ENCODE measurements at regions not wholly inside any gene's neighbourhood (a gene's known extent, or its start where the extent isn't known, plus 50 kb on each side); places are given as distances from the start of the nearest gene placed in this dataset.
"Not testable (repeated sequence)": the region's sequence is repeated elsewhere in the genome, so short reads cannot be mapped to it uniquely, and the experiment has no call there.

DNA sequence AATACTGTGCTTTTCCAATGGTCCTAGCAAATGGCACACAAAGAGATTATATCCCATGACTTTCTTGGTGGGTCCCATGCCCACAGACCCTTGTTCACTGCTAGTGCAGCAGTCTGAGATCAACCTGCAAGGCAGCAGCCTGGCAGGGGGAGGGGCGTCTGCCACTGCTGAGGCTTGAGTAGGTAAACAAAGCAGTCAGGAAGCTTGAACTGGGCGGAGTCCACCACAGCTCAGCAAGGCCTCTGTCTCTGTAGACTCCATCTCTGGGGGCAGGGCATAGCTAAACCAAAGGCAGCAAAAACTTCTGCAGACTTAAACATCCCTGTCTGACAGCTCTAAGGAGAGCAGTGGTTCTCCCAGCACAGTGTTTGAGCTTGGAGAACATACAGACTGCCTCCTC is 82.9 kb downstream of the ZNF737 start:
- no peak for DNase-seq (ENCODE audit: low read depth)

GRCh38 chr19:20481736-20482135 is 83.8 kb downstream of the ZNF737 start:
- H3K4me3 ChIP-seq (ENCODE audit: low read depth, low read length): no peak overlapping the region
- DNase-seq (ENCODE audit: low read depth): no peak

More for the DNA sequence above, 82.9 kb downstream of the ZNF737 start:
- H3K4me3 ChIP-seq (ENCODE audit: low read depth, low read length): no peak overlapping the region

DNA sequence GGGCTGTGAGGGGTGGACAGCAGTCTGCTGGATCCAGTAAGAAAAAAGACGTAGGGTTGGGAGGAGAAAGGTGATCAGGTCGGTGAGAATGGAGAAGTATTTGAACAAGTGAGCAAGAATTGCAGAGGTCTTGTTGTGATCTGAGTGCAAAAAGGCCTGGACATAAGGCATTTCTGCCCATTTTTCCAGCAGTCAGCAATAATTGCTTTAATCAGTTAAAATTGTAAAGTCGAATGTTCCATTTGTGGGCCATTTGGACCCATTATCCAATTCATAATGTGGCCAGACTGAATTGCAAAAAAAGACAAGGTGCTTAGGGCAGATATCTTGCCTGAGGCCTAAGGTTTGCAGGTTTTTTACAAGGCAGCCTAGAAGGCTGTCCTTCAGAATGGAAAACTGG is 86.1 kb downstream of the ZNF737 start:
- no peak overlapping the region for H3K4me3 ChIP-seq (ENCODE audit: low read depth, low read length)
- DNase-seq (ENCODE audit: low read depth): no peak

DNA sequence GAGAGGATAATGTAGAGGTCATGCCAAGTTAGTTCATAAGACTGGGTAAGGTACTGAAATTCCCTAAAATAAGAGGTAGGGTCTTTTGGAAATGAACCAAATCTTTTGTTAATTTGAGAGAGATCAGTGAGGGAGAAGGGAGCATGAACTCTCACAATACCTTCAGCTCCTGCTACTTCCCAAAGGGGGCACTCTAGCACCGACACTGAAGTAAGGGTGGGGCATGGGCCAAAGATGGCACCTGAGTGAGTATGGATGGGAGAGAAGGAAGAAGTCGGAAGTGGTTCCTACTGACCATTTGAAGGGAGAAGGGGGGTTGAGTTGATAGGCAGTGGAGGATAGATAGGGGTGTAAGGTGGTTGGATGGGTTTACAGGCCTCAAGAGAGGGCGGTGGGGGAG is 86.6 kb downstream of the ZNF737 start:
- no peak for DNase-seq (ENCODE audit: low read depth)
- H3K4me3 ChIP-seq (ENCODE audit: low read depth, low read length): no peak overlapping the region

DNA sequence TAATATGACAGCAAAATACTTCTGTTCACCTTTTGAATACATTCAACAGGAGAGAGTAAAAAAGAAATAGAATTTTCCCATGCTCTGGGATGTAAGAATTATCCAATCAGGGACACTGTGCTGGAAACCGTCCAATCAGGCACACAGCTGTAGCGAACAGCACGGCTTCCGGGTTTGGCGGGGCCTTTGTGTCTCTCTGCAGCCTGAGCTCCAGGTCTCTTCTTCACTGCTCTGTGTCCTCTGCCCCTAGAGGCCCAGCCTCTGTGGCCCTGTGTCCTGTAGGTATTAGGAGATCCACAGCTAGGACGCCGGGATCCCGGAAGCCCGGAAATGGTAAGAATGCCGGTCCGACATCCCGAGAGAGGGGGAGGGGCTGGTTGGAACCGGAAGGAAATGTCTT is 92.7 kb downstream of the ZNF737 start:
- H3K4me3 ChIP-seq (ENCODE audit: low read depth, low read length): no peak overlapping the region
- DNase-seq (ENCODE audit: low read depth): no peak

DNA sequence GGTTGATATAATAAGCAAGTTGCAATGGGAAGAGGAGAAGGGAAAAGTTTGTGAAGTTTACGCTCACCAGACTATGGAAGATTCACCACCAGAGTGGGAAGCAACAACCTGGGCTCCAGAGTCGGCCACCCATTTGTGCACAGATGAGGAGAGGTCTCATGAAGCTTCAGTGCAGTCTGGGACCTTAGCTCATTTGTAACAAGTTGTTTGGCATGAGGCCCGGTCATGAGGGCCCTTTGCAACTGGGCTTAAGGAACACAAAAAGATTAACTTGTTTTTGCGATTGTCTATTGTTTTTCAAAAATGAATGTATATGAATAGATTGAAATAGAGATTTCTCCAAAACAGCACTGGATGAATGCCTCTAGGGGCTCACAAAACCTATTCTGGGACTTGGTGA is 94.2 kb downstream of the ZNF737 start:
- no peak overlapping the region for H3K4me3 ChIP-seq (ENCODE audit: low read depth, low read length)
- DNase-seq (ENCODE audit: low read depth): no peak

- DNase-seq (ENCODE audit: low read depth): no peak
- H3K4me3 ChIP-seq (ENCODE audit: low read depth, low read length): no peak overlapping the region
Measured at GRCh38 chr19:20470345-20471135, 95.0 kb downstream of the ZNF737 start.

- H3K4me3 ChIP-seq (ENCODE audit: low read depth, low read length); DNase-seq (ENCODE audit: low read depth): not testable (repeated sequence)
Measured at GRCh38 chr19:20466638-20466990, 99.0 kb downstream of the ZNF737 start.

DNA sequence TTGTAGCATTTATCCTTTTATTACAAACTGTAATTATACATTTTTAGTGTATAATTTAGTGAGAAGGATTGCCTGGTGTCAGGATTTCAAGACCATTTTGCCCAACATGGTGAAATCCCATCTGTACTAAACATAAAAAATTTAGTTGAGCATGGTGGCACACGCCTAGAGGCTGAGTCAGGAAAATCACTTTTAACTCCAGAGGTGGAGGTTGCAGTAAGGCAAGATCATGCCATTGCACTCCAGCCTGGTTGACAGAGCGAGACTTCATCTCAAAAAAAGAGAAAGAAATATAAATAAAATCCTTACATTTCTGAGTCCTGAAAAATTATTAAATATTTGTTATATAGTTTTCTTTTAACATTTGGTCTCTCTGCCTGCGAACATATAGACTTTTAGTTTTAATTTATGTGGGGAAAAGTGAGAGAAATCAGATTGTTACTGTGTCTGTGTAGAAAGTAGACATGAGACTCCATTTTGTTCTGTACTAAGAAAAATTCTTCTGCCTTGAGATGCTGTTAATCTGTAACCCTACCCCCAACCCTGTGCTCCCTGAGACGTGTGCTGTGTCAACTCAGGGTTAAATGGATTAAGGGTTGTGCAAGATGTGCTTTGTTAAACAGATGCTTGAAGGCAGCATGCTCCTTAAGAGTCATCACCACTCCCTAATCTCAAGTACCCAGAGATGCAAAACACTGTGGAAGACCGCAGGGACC is 99.5 kb downstream of the ZNF737 start:
- not testable (repeated sequence) for DNase-seq (ENCODE audit: low read depth); H3K4me3 ChIP-seq (ENCODE audit: low read depth, low read length)

GRCh38 chr19:20453425-20453935 is 112.1 kb downstream of the ZNF737 start:
- no peak overlapping the region for H3K4me3 ChIP-seq (ENCODE audit: low read depth, low read length)
- DNase-seq (ENCODE audit: low read depth): no peak

DNA sequence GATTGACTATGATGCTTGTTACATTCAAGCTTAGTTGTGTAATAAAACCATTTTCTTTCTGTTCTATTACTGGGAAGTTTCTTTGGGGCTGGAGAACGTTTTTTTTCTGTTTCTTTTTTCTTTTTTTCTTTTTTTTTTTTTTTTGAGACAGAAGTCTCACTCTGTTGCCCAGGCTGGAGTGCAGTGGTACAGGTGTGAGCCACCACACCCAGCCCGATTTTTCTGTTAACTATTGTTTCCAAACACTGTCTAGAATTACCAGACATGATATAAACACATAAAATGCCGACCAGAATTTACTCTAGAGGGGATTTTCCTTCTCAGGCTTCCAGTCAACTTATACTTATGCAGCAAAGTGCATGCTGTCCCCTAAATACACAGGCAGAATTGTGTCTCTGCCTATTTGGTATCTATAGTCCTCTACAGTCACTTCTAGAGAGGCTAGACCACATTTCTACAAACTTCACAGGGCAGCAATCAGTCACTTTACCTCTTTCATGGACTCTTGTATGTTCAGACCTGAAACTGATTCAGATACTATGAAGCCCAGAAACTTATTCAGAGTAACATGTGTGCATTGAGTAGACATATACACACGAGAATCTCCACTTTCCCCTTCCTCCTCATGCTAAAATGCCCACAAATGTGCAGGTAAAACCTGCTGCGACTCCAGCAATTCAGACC is 121.2 kb downstream of the ZNF737 start:
- H3K4me3 ChIP-seq (ENCODE audit: low read depth, low read length): no peak overlapping the region
- DNase-seq (ENCODE audit: low read depth): no peak

GRCh38 chr19:20432266-20432842 is 133.2 kb downstream of the ZNF737 start:
- not testable (repeated sequence) for H3K4me3 ChIP-seq (ENCODE audit: low read depth, low read length); DNase-seq (ENCODE audit: low read depth)

DNA sequence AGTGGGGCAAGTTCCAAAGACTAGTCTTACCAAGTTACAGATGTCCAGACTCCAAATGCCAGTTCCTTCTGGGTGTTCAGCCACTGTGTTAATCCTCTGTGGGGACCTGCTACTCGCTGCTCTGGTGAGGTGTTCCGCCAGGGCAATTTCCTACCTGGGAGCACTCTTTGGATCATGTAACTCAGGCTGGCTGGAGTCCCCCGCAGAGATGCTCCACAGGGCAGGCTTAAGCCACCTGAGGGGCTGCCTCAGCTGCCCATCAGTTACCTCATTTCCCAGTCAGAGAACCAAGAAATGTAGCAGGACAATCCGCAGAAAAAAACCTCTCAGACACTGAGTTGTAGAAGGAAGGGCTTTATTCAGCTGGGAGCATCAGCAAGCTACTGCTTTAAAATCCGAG is 133.8 kb downstream of the ZNF737 start:
- no peak for DNase-seq (ENCODE audit: low read depth)
- H3K4me3 ChIP-seq (ENCODE audit: low read depth, low read length): no peak overlapping the region

DNA sequence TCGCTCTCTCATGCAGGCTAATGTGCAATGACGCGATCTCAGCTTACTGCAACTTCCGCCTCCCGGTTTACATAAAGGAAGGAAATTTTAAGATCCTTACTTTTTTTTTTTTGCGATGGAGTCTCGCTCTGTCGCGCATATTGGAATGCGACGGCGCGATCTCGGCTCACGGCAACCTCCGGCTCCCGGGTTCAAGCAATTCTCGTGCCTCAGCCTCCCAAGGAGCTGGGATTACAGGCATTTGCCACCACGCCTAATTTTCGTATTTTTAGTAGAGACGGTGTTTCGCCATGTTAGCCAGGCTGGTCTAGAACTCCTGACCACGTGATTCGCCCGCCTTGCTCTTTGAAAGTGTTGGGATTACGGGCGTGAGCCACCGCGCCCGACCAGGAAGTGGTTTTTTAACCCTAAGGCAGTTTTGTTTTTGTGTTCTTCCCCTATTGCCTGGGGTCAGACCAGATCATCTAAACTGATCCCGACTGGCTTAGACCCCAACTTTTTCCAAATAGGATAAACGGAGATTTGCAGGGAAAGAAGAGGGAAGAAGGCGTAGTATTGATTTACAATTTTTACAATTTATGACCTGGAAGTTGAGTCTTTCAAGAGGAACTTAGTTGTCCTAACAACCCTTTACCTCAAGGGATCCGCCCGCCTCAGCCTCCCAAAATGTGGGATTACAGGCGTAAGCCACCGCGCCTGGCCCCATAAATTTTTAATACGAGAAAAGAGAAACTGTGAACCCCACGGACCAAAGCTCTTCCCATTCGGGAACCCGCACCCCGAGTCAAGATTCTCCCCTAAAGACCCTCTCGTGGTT is 142.0 kb downstream of the ZNF737 start:
- H3K4me3 ChIP-seq (ENCODE audit: low read depth, low read length): peak overlapping the region; percentile 51
- no peak for DNase-seq (ENCODE audit: low read depth)

- H3K4me3 ChIP-seq (ENCODE audit: low read depth, low read length): peak overlapping the region; percentile 51
- no peak for DNase-seq (ENCODE audit: low read depth)
Measured at GRCh38 chr19:20422216-20423205, 143.1 kb downstream of the ZNF737 start.

DNA sequence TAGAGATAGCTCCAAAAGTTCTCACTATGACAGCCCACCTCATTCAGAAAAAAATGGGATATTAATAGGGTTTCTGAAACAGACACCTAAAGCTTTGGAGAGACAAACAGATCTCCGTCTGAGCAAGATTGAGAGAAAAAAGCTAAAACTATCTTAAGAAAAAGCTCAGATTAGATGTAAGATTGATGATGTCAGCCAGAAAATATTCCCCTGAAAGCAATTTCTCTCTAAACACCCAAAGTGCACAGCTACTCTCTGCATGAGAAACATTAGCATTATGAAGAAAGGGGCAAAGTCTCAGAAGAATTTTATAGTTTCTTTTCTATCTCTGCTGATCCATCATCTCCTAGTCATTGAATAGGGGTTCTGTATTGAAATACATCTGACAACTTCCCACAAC is 148.9 kb downstream of the ZNF737 start:
- DNase-seq (ENCODE audit: low read depth): no peak
- no peak overlapping the region for H3K4me3 ChIP-seq (ENCODE audit: low read depth, low read length)

DNA sequence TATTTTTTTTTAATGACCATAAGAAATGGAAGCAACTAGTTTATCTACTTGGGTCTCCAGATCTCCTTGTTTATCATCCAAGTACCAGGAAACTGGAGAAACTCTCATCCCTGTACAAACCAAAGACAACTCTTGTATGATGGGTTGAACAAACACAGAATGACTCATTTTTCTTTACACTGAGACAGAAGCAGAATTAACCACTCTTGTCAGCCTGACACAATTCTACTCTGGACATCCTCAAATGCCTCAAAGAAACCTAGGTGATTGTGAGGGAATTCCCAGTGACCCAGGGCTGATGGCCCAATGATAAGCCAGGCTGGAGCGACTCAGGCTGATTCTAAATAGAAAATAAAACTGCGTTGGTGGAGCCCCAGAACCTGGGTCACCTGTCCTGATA is 151.5 kb downstream of the ZNF737 start:
- H3K4me3 ChIP-seq (ENCODE audit: low read depth, low read length): no peak overlapping the region
- DNase-seq (ENCODE audit: low read depth): no peak

DNA sequence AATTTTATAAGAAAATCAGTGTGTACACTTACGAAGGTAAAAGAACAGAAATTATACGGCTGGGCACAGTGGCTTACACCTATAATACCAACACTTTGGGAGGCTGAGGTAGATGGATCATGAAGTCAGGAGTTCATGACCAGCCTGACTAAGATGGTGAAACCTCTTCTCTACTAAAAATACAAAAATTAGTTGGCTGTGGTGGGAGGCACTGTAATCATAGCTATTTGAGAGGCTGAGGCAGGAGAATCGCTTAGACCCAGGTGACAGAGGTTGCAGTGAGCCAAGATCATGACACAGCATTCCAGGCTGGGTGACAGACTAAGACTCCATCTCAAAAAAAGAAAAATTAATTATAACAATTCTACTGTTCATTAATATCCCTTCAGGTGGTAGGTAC is 151.9 kb downstream of the ZNF737 start:
- no peak for DNase-seq (ENCODE audit: low read depth)
- no peak overlapping the region for H3K4me3 ChIP-seq (ENCODE audit: low read depth, low read length)
